Mucosa of stomach (tissue), 1 donor: ENCODE measurements at regions not wholly inside any gene's neighbourhood (a gene's known extent, or its start where the extent isn't known, plus 50 kb on each side); places are given as distances from the start of the nearest gene placed in this dataset.
"Not testable (repeated sequence)": the region's sequence is repeated elsewhere in the genome, so short reads cannot be mapped to it uniquely, and the experiment has no call there.

ENCODE experiments used
- H3K27me3 ChIP-seq: one replicate; pipeline ENCODE4 v1.7.0; 2013; ENCODE audit warnings: mild to moderate bottlenecking, low read length; ENCODE audit not compliant: control insufficient read depth, insufficient read depth
- H3K36me3 ChIP-seq: one replicate; pipeline ENCODE4 v1.7.0; 2013; ENCODE audit warnings: low read length; ENCODE audit not compliant: control insufficient read depth, insufficient read depth
- H3K4me1 ChIP-seq: one replicate; pipeline ENCODE4 v1.7.0; 2013; ENCODE audit warnings: mild to moderate bottlenecking, low read length; ENCODE audit not compliant: control insufficient read depth, insufficient read depth
- H3K4me3 ChIP-seq: one replicate; pipeline ENCODE4 v1.7.0; 2013; ENCODE audit warnings: low read length
- H3K9ac ChIP-seq: one replicate; pipeline ENCODE4 v1.7.0; 2013; ENCODE audit warnings: mild to moderate bottlenecking, low read length, moderate library complexity
- H3K9me3 ChIP-seq: one replicate; pipeline ENCODE4 v1.7.0; 2013; ENCODE audit warnings: mild to moderate bottlenecking, low read length, moderate library complexity; ENCODE audit not compliant: control insufficient read depth
- donor health status: Pancreatic carcinoma.

- not testable (repeated sequence) for H3K9me3 ChIP-seq
Measured at GRCh38 chr15:47131450-47131849, 585.9 kb upstream of the SEMA6D start.

GRCh38 chr15:47135267-47135666, 582.0 kb upstream of the SEMA6D start:
- H3K4me1 ChIP-seq: no peaks in the 10 kb centered on the region
- H3K36me3 ChIP-seq: no peaks in the 10 kb centered on the region
- H3K9me3 ChIP-seq: no peaks in the 10 kb centered on the region
- H3K27me3 ChIP-seq: no peaks in the 10 kb centered on the region
- no peak overlapping the region for H3K4me3 ChIP-seq
- H3K9ac ChIP-seq: no peak overlapping the region

More at GRCh38 chr15:47131450-47131849, 585.9 kb upstream of the SEMA6D start:
- not testable (repeated sequence) for H3K9ac ChIP-seq, H3K27me3 ChIP-seq, H3K36me3 ChIP-seq, H3K4me1 ChIP-seq, H3K4me3 ChIP-seq

- no peaks in the 10 kb centered on the region for H3K27me3 ChIP-seq
- H3K9me3 ChIP-seq: no peaks in the 10 kb centered on the region
- H3K36me3 ChIP-seq: no peaks in the 10 kb centered on the region
- no peaks in the 10 kb centered on the region for H3K4me1 ChIP-seq
- H3K9ac ChIP-seq: no peak overlapping the region
- H3K4me3 ChIP-seq: no peak overlapping the region
Measured at GRCh38 chr15:47136236-47136635, 581.1 kb upstream of the SEMA6D start.

DNA sequence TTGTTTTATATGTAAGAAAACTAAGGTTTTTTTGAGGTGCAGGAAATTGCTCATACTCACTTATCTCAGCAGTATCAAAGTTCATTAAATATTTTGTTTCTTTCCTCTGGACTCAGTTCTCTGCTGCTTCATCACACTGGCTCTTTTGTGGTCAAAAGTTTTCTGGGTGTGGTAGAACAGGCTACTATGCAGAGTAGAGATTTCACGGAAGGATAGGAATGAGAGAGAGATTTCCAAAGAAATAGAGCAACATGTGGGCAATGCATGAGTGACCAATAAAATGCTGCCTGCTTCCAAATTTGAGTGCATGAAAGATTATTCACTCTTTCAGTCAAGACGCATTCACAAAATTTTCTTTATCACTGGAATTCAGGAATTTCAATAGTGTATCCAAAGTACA, 577.3 kb upstream of the SEMA6D start:
- Histone ChIP-seq H3K4me1 (no peaks in the 10 kb centered on the region), H3K27me3 (no peaks in the 10 kb centered on the region), H3K9ac (no peak overlapping the region), H3K4me3 (no peak overlapping the region), H3K9me3 (no peaks in the 10 kb centered on the region), H3K36me3 (no peaks in the 10 kb centered on the region)

- Histone ChIP-seq H3K4me3 (no peak overlapping the region), H3K27me3 (no peaks in the 10 kb centered on the region), H3K4me1 (no peaks in the 10 kb centered on the region), H3K9ac (no peak overlapping the region), H3K36me3 (no peaks in the 10 kb centered on the region), H3K9me3 (no peaks in the 10 kb centered on the region)
Measured at GRCh38 chr15:47157827-47158226, 559.5 kb upstream of the SEMA6D start.

DNA sequence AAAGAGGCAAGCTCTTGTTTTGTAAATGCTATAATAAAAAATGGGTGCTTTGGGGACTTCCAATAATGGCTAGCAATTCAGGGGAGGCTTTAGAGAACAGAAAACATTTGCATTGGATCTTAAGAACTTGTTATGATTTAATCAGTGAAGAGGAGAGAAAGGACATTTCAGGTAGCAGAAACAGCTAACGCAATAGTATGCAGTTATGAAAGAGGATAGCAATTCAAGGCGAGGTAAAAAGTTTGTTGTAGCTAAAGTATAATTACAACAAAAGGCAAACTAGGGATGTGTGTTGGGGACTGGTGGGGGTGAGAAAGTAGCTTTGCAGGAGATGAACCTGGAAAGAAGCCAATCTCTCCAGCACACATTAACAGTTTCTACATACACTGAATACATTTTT, 558.7 kb upstream of the SEMA6D start:
- no peaks in the 10 kb centered on the region for H3K36me3 ChIP-seq
- H3K27me3 ChIP-seq: no peaks in the 10 kb centered on the region
- no peaks in the 10 kb centered on the region for H3K9me3 ChIP-seq
- no peak overlapping the region for H3K4me3 ChIP-seq
- H3K9ac ChIP-seq: no peak overlapping the region
- no peaks in the 10 kb centered on the region for H3K4me1 ChIP-seq

DNA sequence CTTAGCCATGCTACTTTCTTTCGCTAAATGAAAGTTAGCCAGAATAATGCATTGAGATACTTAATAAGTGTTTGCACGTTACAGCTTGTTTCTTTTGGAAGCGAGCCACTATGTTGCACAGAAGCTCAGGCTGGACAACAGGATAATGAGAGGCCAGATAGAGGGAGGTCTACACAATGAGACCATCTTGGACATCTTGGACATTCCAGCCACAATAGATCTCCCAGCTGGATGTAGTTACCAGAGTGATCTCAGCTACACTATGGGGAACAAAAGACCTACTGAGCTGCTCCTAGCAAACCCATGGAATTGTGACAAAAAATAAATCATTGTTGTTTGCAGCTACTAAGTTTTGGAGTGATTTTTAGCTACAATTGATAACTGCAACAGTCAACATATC, 540.1 kb upstream of the SEMA6D start:
- H3K27me3 ChIP-seq: peaks cover 2% of the 10 kb centered on the region
- H3K36me3 ChIP-seq: no peaks in the 10 kb centered on the region
- H3K9me3 ChIP-seq: no peaks in the 10 kb centered on the region
- no peaks in the 10 kb centered on the region for H3K4me1 ChIP-seq
- no peak overlapping the region for H3K9ac ChIP-seq
- H3K4me3 ChIP-seq: no peak overlapping the region

- Histone ChIP-seq H3K4me1 (no peaks in the 10 kb centered on the region), H3K9me3 (no peaks in the 10 kb centered on the region), H3K4me3 (no peak overlapping the region), H3K36me3 (no peaks in the 10 kb centered on the region), H3K27me3 (peaks cover 26% of the 10 kb centered on the region), H3K9ac (no peak overlapping the region)
Measured at GRCh38 chr15:47179988-47180387, 537.3 kb upstream of the SEMA6D start.

DNA sequence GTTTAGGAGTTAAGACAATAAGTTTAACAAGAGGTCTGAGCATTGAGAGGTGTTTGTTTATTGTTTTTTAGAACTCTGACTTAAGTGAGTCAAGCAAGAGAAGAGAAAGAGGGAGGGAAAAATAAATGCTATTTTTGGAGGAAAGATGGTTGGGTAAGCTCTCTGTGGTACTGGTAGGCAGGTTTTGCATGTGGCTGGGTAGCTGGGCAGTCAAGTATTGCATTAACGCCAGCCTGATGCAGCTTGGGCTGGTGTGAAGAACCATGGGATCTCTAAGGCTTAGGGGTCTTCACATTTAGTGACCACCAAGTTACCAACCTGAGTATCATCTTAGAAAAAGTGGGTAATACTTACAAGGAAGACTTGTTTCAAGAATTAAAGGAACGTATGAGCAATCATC, 534.5 kb upstream of the SEMA6D start:
- Histone ChIP-seq H3K9me3 (no peaks in the 10 kb centered on the region), H3K4me3 (no peak overlapping the region), H3K4me1 (no peaks in the 10 kb centered on the region), H3K27me3 (peaks cover 33% of the 10 kb centered on the region), H3K36me3 (no peaks in the 10 kb centered on the region), H3K9ac (no peak overlapping the region)

- Histone ChIP-seq H3K4me3 (peak overlapping the region; percentile 23), H3K36me3 (no peaks in the 10 kb centered on the region), H3K4me1 (no peaks in the 10 kb centered on the region), H3K9me3 (no peaks in the 10 kb centered on the region), H3K27me3 (peaks cover 33% of the 10 kb centered on the region), H3K9ac (peak overlapping the region; percentile 55)
Measured at GRCh38 chr15:47184003-47184907, 533.0 kb upstream of the SEMA6D start.

- Histone ChIP-seq H3K4me1 (no peaks in the 10 kb centered on the region), H3K36me3 (no peaks in the 10 kb centered on the region), H3K4me3 (peak overlapping the region; percentile 23), H3K9me3 (no peaks in the 10 kb centered on the region), H3K27me3 (peaks cover 33% of the 10 kb centered on the region), H3K9ac (peak overlapping the region; percentile 55)
Measured at GRCh38 chr15:47184908-47185801, 532.1 kb upstream of the SEMA6D start.

DNA sequence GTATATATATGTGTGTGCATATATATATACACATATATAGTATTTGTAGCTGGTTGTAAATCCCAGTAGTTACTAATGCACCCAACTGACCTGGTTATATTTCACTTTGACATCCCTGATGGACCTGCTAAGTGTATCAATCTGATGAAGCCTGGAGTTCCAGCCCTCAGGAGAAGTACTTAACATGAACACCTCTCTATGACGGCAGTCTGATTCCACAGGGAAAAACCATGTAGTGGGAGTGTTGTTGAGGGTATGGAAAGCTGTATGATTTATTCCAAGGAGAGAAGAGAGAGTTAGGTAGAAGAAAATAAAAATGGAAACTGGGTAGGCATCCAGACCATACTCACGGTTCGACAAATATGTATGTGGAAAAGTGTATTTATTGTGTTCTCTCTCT, 531.2 kb upstream of the SEMA6D start:
- H3K4me1 ChIP-seq: no peaks in the 10 kb centered on the region
- no peaks in the 10 kb centered on the region for H3K36me3 ChIP-seq
- H3K9ac ChIP-seq: no peak overlapping the region
- no peak overlapping the region for H3K4me3 ChIP-seq
- H3K27me3 ChIP-seq: peaks cover 33% of the 10 kb centered on the region
- H3K9me3 ChIP-seq: no peaks in the 10 kb centered on the region
